HEK293 (cell line): ENCODE measurements at regions not wholly inside any gene's neighbourhood (a gene's known extent, or its start where the extent isn't known, plus 50 kb on each side); places are given as distances from the start of the nearest gene placed in this dataset.

Source experiments
- CTCF ChIA-PET: fragments of 350-600 bp; formaldehyde crosslinking; extraction: SDS; loops from one replicate; lab custom pipeline; 2021; ENCODE audit warnings: antibody characterized with exemption; lab: Yijun Ruan, JAX
- POLR2A ChIA-PET: fragments of 300-600 bp; formaldehyde crosslinking; extraction: SDS; loops from one replicate; lab custom pipeline; 2020; ENCODE audit warnings: antibody characterized with exemption, inconsistent platforms; lab: Yijun Ruan, JAX
- H3K27ac ChIP-seq: fragments of 200-500 bp; sonication (Bioruptor generic); 2 replicates; pipeline ENCODE4 v1.5.1; 2014; ENCODE audit warnings: low read depth, low read length, control low read depth, inconsistent platforms; ENCODE audit errors: extremely low read depth
- H3K36me3 ChIP-seq, 2 experiments: fragments of 200-500 bp in 1 of 2; sonication (Bioruptor generic) in 1 of 2; 1 replicate in 1 of 2; 2 replicates in 1 of 2; pipeline ENCODE4 v1.5.1; 2014 to 2017; ENCODE audit warnings: inconsistent platforms in 2 of 2, low read length in 2 of 2; ENCODE audit not compliant: control insufficient read depth in 2 of 2, insufficient read depth in 1 of 2
- H3K4me1 ChIP-seq: fragments of 200-500 bp; sonication (Bioruptor generic); 2 replicates; pipeline ENCODE4 v1.5.1; 2014; ENCODE audit warnings: mild to moderate bottlenecking, low read length, inconsistent platforms; ENCODE audit not compliant: control insufficient read depth, insufficient read depth
- H3K4me3 ChIP-seq: 2 replicates; pipeline ENCODE4 v1.5.1; 2011; ENCODE audit warnings: low read depth, mild to moderate bottlenecking, control low read depth, low read length, moderate library complexity
- H3K9me3 ChIP-seq: fragments of 200-500 bp; sonication (Bioruptor generic); 2 replicates; pipeline ENCODE4 v1.5.1; 2014; ENCODE audit warnings: low read depth, low read length, inconsistent platforms; ENCODE audit not compliant: control insufficient read depth, insufficient read depth
- FEZF1 ChIP-seq: fragments of 450-650 bp; formaldehyde crosslinking; IDR thresholded peaks from 2 replicates; pipeline ENCODE4 v1.5.1; 2016; ENCODE audit warnings: missing biosample characterization, missing genetic modification characterization
- OVOL3 ChIP-seq: fragments of 450-650 bp; formaldehyde crosslinking; IDR thresholded peaks from 2 replicates; pipeline ENCODE4 v1.5.1; 2016; ENCODE audit warnings: missing biosample characterization, missing genetic modification characterization
- SCRT1 ChIP-seq: fragments of 450-650 bp; formaldehyde crosslinking; IDR thresholded peaks from 2 replicates; pipeline ENCODE4 v1.5.1; 2016; ENCODE audit warnings: missing biosample characterization, missing genetic modification characterization, borderline replicate concordance
- SCRT2 ChIP-seq: fragments of 450-650 bp; formaldehyde crosslinking; IDR thresholded peaks from 2 replicates; pipeline ENCODE4 v1.5.1; 2016; ENCODE audit warnings: missing biosample characterization, missing genetic modification characterization
- SETDB1 ChIP-seq: IDR thresholded peaks from one replicate; pipeline ENCODE4 v1.6.1; 2017; ENCODE audit warnings: mild to moderate bottlenecking, low read length, moderate library complexity, mixed read lengths; ENCODE audit not compliant: insufficient read length
- ZFP69B ChIP-seq: fragments of 450-650 bp; formaldehyde crosslinking; IDR thresholded peaks from 2 replicates; pipeline ENCODE4 v1.5.1; 2016; ENCODE audit warnings: missing biosample characterization, missing genetic modification characterization
- ZIC2 ChIP-seq: fragments of 450-650 bp; formaldehyde crosslinking; IDR thresholded peaks from 2 replicates; pipeline ENCODE4 v1.5.1; 2016; ENCODE audit warnings: missing biosample characterization, missing genetic modification characterization
- ZNF140 ChIP-seq: fragments of 450-650 bp; formaldehyde crosslinking; IDR thresholded peaks from 2 replicates; pipeline ENCODE4 v1.5.1; 2016; ENCODE audit warnings: missing biosample characterization, missing genetic modification characterization
- ZNF174 ChIP-seq: fragments of 450-650 bp; formaldehyde crosslinking; IDR thresholded peaks from 2 replicates; pipeline ENCODE4 v1.5.0; 2017; ENCODE audit warnings: missing biosample characterization, mild to moderate bottlenecking, missing genetic modification characterization
- ZNF404 ChIP-seq: fragments of 450-650 bp; formaldehyde crosslinking; IDR thresholded peaks from 2 replicates; pipeline ENCODE4 v1.5.1; 2017; ENCODE audit warnings: missing biosample characterization, missing genetic modification characterization
- ZNF518A ChIP-seq: fragments of 450-650 bp; formaldehyde crosslinking; conservative IDR thresholded peaks from 2 replicates; pipeline ENCODE4 v1.5.1; 2016; ENCODE audit warnings: low read depth, missing biosample characterization, missing genetic modification characterization
- ZNF529 ChIP-seq: fragments of 450-650 bp; formaldehyde crosslinking; IDR thresholded peaks from 2 replicates; pipeline ENCODE4 v1.5.1; 2017; ENCODE audit warnings: missing genetic modification characterization, missing biosample characterization; ENCODE audit not compliant: insufficient replicate concordance
- ZNF548 ChIP-seq: fragments of 450-650 bp; formaldehyde crosslinking; IDR thresholded peaks from 2 replicates; pipeline ENCODE4 v1.5.1; 2016; ENCODE audit warnings: missing biosample characterization, missing genetic modification characterization
- ZNF629 ChIP-seq: fragments of 450-650 bp; formaldehyde crosslinking; IDR thresholded peaks from 2 replicates; pipeline ENCODE4 v1.5.1; 2017; ENCODE audit warnings: missing biosample characterization, missing genetic modification characterization
- ZNF639 ChIP-seq: fragments of 450-650 bp; formaldehyde crosslinking; IDR thresholded peaks from 2 replicates; pipeline ENCODE4 v1.5.1; 2016; ENCODE audit warnings: missing biosample characterization, missing genetic modification characterization
- ZNF654 ChIP-seq: fragments of 450-650 bp; formaldehyde crosslinking; IDR thresholded peaks from 2 replicates; pipeline ENCODE4 v1.5.1; 2016; ENCODE audit warnings: low read depth, missing biosample characterization, missing genetic modification characterization
- ZNF658 ChIP-seq: fragments of 450-650 bp; formaldehyde crosslinking; IDR thresholded peaks from 2 replicates; pipeline ENCODE4; 2016; ENCODE audit warnings: missing biosample characterization, missing genetic modification characterization
- ZNF670 ChIP-seq: fragments of 450-650 bp; formaldehyde crosslinking; IDR thresholded peaks from 2 replicates; pipeline ENCODE4 v1.5.1; 2016; ENCODE audit warnings: missing biosample characterization, missing genetic modification characterization, low read depth
- ZSCAN16 ChIP-seq: fragments of 450-650 bp; formaldehyde crosslinking; IDR thresholded peaks from 2 replicates; pipeline ENCODE4 v1.5.1; 2016; ENCODE audit warnings: missing biosample characterization, missing genetic modification characterization
- TF ChIP-seq, protein P1 (sequence below): fragments of 450-650 bp; IDR thresholded peaks from 2 replicates; pipeline ENCODE4 v1.5.1; 2018; ENCODE audit warnings: missing biosample characterization, missing genetic modification characterization

- CTCF ChIA-PET: no interaction called here
- no peaks in the 10 kb centered on the region for H3K36me3 ChIP-seq
- H3K27ac ChIP-seq: no peak overlapping the region
- H3K9me3 ChIP-seq: no peaks in the 10 kb centered on the region
- no peak for TF ChIP-seq ZNF670 (tag by site-specific recombination)
- TF ChIP-seq, protein P1, sequence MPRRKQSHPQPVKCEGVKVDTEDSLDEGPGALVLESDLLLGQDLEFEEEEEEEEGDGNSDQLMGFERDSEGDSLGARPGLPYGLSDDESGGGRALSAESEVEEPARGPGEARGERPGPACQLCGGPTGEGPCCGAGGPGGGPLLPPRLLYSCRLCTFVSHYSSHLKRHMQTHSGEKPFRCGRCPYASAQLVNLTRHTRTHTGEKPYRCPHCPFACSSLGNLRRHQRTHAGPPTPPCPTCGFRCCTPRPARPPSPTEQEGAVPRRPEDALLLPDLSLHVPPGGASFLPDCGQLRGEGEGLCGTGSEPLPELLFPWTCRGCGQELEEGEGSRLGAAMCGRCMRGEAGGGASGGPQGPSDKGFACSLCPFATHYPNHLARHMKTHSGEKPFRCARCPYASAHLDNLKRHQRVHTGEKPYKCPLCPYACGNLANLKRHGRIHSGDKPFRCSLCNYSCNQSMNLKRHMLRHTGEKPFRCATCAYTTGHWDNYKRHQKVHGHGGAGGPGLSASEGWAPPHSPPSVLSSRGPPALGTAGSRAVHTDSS: no peak
- no peak for TF ChIP-seq ZNF140
- TF ChIP-seq FEZF1 (tag by site-specific recombination): no peak
- no peak for TF ChIP-seq ZNF174 (tag by site-specific recombination)
- TF ChIP-seq ZNF639: no peak
- TF ChIP-seq ZNF404 (tag by site-specific recombination): no peak
- TF ChIP-seq ZNF629 (tag by site-specific recombination): no peak
- TF ChIP-seq SCRT1 (tag by site-specific recombination): no peak
- no peak for TF ChIP-seq SCRT2 (tag by site-specific recombination)
- TF ChIP-seq ZNF654 (tag by site-specific recombination): no peak
- TF ChIP-seq SETDB1: no peak
- TF ChIP-seq OVOL3 (tag by site-specific recombination): no peak
- TF ChIP-seq ZNF548 (tag by site-specific recombination): no peak
- TF ChIP-seq ZIC2 (tag by site-specific recombination): no peak
- TF ChIP-seq ZNF658 (tag by site-specific recombination): no peak
- no peak for TF ChIP-seq ZNF518A
- TF ChIP-seq, all 188 proteins: peak for 0
- no peaks in the 10 kb centered on the region for H3K4me1 ChIP-seq
- POLR2A ChIA-PET: no interaction called here
- no peak overlapping the region for H3K4me3 ChIP-seq
Measured at GRCh38 chr20:55760586-55760985, 244.7 kb downstream of the CBLN4 start.

DNA sequence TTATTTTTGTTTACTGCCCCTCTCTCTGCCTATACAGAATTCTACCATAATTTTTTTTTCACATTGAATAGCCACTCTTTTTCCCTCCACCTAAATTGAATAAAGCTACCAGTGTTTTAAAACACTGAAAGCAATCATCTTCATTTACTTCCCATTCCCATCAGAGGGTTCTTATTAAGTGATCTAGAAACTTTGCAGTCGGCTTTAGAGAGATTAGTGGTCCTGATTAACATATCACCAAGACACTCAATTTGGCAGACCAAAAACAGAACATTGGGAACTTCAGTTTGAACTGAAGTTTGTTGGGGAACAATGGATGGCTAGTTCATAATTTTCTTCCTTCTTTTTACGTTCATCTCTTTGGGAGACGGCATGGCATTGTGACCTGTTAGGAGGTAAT, 249.5 kb downstream of the CBLN4 start:
- POLR2A ChIA-PET: no interaction called here
- Histone ChIP-seq H3K4me3 (no peak overlapping the region), H3K9me3 (no peaks in the 10 kb centered on the region), H3K36me3 (no peaks in the 10 kb centered on the region), H3K27ac (no peak overlapping the region), H3K4me1 (no peaks in the 10 kb centered on the region)
- CTCF ChIA-PET: no interaction called here
- TF ChIP-seq ZNF529 (tag by site-specific recombination): no peak
- TF ChIP-seq ZFP69B (tag by site-specific recombination): no peak
- TF ChIP-seq ZSCAN16 (tag by site-specific recombination): no peak
- TF ChIP-seq, all 188 proteins: peak for 0
